Tibial nerve (tissue), 3 donors: ENCODE measurements at regions not wholly inside any gene's neighbourhood (a gene's known extent, or its start where the extent isn't known, plus 50 kb on each side); places are given as distances from the start of the nearest gene placed in this dataset.

ENCODE experiments used
- EP300 ChIP-seq, 2 donors: sonication (generic); formaldehyde crosslinking; IDR thresholded peaks; one replicate each; pipeline ENCODE4 v1.6.1; 2017; ENCODE audit warnings: antibody characterized with exemption in 2 of 2, mild to moderate bottlenecking in 1 of 2
- POLR2A ChIP-seq, 2 donors: fragments of 450-650 bp; IDR thresholded peaks; one replicate each; pipeline ENCODE4 v1.6.1; 2017; ENCODE audit warnings: antibody characterized with exemption in 2 of 2, mild to moderate bottlenecking in 2 of 2, moderate library complexity in 2 of 2

DNA sequence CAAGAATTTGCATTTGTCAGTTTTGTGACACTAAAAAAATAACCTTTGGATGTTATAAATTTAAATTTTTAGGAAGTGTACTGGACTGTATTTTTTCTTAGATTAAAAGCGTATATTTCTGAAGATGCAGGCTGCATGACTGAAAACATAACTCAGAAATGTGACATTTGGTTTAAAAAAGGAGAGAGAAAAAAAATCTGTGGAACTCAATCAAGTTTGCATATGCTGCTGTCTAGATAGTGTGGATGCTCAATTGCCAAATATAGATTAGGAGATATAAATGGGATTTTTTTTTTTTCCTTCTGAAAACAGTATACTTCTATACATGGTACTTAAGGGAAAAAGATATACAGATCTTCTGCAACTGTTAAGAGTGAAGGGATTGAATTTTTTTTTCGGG lies 402.3 kb downstream of the TAF11L14 start:
- TF ChIP-seq POLR2A (IDR thresholded peaks at IDR 0.05) (no peak), EP300 (IDR thresholded peaks at IDR 0.05) (no peak)
